WI38 (cell line): ENCODE measurements at regions not wholly inside any gene's neighbourhood (a gene's known extent, or its start where the extent isn't known, plus 50 kb on each side); places are given as distances from the start of the nearest gene placed in this dataset.

Experiments
- H3K4me3 ChIP-seq: 2 replicates; pipeline ENCODE4 v1.5.1; 2011; ENCODE audit warnings: low read depth, mild to moderate bottlenecking, control low read depth, low read length
- CTCF ChIP-seq: IDR thresholded peaks from 2 replicates; pipeline ENCODE4 v1.5.1; 2012; ENCODE audit warnings: low read depth, mild to moderate bottlenecking, control low read depth, low read length

GRCh38 chr14:30257946-30258661 lies 300.9 kb upstream of the G2E3 start:
- TF ChIP-seq CTCF: no peak
- H3K4me3 ChIP-seq: no peak overlapping the region

GRCh38 chr14:30260833-30261607 lies 297.9 kb upstream of the G2E3 start:
- H3K4me3 ChIP-seq: no peak overlapping the region
- no peak for TF ChIP-seq CTCF

- TF ChIP-seq CTCF: no peak
- H3K4me3 ChIP-seq: no peak overlapping the region
Observed at GRCh38 chr14:30264161-30264560, 294.8 kb upstream of the G2E3 start.

- H3K4me3 ChIP-seq: no peak overlapping the region
- no peak for TF ChIP-seq CTCF
Observed at GRCh38 chr14:30266290-30266689, 292.7 kb upstream of the G2E3 start.

- TF ChIP-seq CTCF: no peak
- no peak overlapping the region for H3K4me3 ChIP-seq
Observed at GRCh38 chr14:30267141-30267540, 291.8 kb upstream of the G2E3 start.

- peak; percentile 97 for TF ChIP-seq CTCF
Observed at GRCh38 chr14:30270200-30271161, 288.5 kb upstream of the G2E3 start.

More at GRCh38 chr14:30270200-30271161, 288.5 kb upstream of the G2E3 start:
- peak overlapping the region; percentile 28; the same call in 1 of the 2 replicates for H3K4me3 ChIP-seq
